OCI-LY7 (cell line): ENCODE measurements at regions not wholly inside any gene's neighbourhood (a gene's known extent, or its start where the extent isn't known, plus 50 kb on each side); places are given as distances from the start of the nearest gene placed in this dataset.

Experiments used
- BruUV-seq: library from RNA; stranded (reverse); fragments of 400-500 nt; replicated peaks from 2 replicates; lab custom pipeline; 2021; lab: Mats Ljungman, UMichigan
- CTCF ChIA-PET: fragments of 300-600 bp; sonication (Branson Sonifier 250); formaldehyde crosslinking; loops from one replicate; lab custom pipeline; 2022; ENCODE audit warnings: antibody characterized with exemption; ENCODE audit not compliant: unreplicated experiment; lab: Charles Lee
- POLR2A ChIA-PET: fragments of 300-600 bp; sonication (Branson Sonifier 250); formaldehyde crosslinking; loops from one replicate; lab custom pipeline; 2022; ENCODE audit warnings: antibody characterized with exemption; lab: Charles Lee
- DNase-seq: peaks from one replicate; pipeline ENCODE4 v3.0.0-alpha.2; 2015; ENCODE audit warnings: low spot score
- H2AFZ ChIP-seq: fragments of 200-600 bp; sonication (generic), shearing (Covaris generic); 2 replicates; pipeline ENCODE4 v1.6.1; 2014; ENCODE audit warnings: mild to moderate bottlenecking, antibody characterized with exemption, low read length, moderate library complexity
- H3K27ac ChIP-seq: fragments of 200-600 bp; sonication (generic); 2 replicates; pipeline ENCODE4 v1.5.1; 2014; ENCODE audit warnings: mixed run types, low read depth, mild to moderate bottlenecking, moderate library complexity, low read length, inconsistent platforms; ENCODE audit not compliant: poor library complexity, severe bottlenecking
- H3K36me3 ChIP-seq: fragments of 200-600 bp; sonication (generic); 2 replicates; pipeline ENCODE4 v1.6.1; 2014; ENCODE audit warnings: mild to moderate bottlenecking, antibody characterized with exemption, low read length, moderate library complexity, mixed read lengths; ENCODE audit not compliant: insufficient read depth
- H3K4me1 ChIP-seq: fragments of 200-600 bp; sonication (generic); 2 replicates; pipeline ENCODE4 v1.5.1; 2014; ENCODE audit warnings: mild to moderate bottlenecking, low read length; ENCODE audit not compliant: insufficient read depth, poor library complexity, severe bottlenecking
- H3K4me2 ChIP-seq: fragments of 200-600 bp; sonication (generic); 2 replicates; pipeline ENCODE4 v1.6.1; 2014; ENCODE audit warnings: mild to moderate bottlenecking, low read length
- H3K4me3 ChIP-seq: fragments of 200-600 bp; sonication (generic); 2 replicates; pipeline ENCODE4 v1.5.1; 2014; ENCODE audit warnings: mild to moderate bottlenecking, low read depth, low read length; ENCODE audit not compliant: poor library complexity, severe bottlenecking
- H3K79me2 ChIP-seq: fragments of 200-600 bp; sonication (generic); 2 replicates; pipeline ENCODE4 v1.6.1; 2016; ENCODE audit warnings: low read depth, mild to moderate bottlenecking, low read length, moderate library complexity, mixed read lengths; ENCODE audit not compliant: insufficient read depth
- H3K9me2 ChIP-seq: fragments of 200-600 bp; sonication (generic); 2 replicates; pipeline ENCODE4 v1.6.1; 2016; ENCODE audit warnings: mild to moderate bottlenecking, low read length, mixed read lengths; ENCODE audit not compliant: insufficient read depth
- H3K9me3 ChIP-seq: fragments of 200-600 bp; sonication (generic); 2 replicates; pipeline ENCODE4 v1.6.1; 2014; ENCODE audit warnings: mild to moderate bottlenecking, mixed run types, low read length, mixed read lengths
- H4K20me1 ChIP-seq: fragments of 200-600 bp; sonication (generic); 2 replicates; pipeline ENCODE4 v1.6.1; 2014; ENCODE audit warnings: mild to moderate bottlenecking, antibody characterized with exemption, low read length, moderate library complexity, mixed read lengths; ENCODE audit not compliant: insufficient read depth
- EZH2phosphoT487 ChIP-seq: fragments of 200-600 bp; sonication (generic); IDR thresholded peaks from 2 replicates; pipeline ENCODE4 v1.6.1; 2018; ENCODE audit warnings: low read depth, borderline replicate concordance, mild to moderate bottlenecking, mixed run types, antibody characterized with exemption, low read length, moderate library complexity, mixed read lengths
- intact Hi-C: fragments of 100-400 bp; cut with micrococcal nuclease; formaldehyde crosslinking; loops from one replicate; pipeline ENCODE4 v1.10.0; 2022; ENCODE audit not compliant: unreplicated experiment
- TF ChIP-seq, protein P1 (sequence below): fragments of 200-600 bp; sonication (generic); conservative IDR thresholded peaks from 2 replicates; pipeline ENCODE4 v1.5.1; 2014; ENCODE audit warnings: mild to moderate bottlenecking, antibody characterized with exemption, low read length, moderate library complexity, mixed read lengths

DNA sequence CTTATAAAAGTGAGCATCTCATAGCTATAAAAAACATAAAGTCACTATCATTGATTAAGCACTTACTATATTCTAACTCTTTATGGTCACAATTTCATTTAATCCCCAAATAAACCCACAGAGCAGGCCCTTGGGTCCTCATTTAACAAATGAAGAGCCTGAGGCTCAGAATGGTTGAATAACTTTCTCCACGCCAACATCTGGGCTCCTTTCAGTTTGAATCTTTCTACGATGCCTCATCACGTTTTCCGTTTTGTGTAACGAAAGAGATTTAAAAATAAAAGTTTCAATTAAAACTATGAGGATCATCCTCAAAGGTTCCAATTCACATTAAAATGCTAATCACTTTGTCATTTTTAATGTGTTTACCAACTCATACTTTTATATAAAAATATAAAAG is 74.2 kb upstream of the ADAMTS18 start:
- no TSS peak for BruUV-seq
- no peak for DNase-seq
- Histone ChIP-seq H3K4me1 (no peaks in the 10 kb centered on the region), H2AFZ (no peak overlapping the region), H3K79me2 (no peaks in the 10 kb centered on the region), H3K4me3 (no peak overlapping the region), H3K36me3 (no peaks in the 10 kb centered on the region), H3K4me2 (no peak overlapping the region), H3K9me2 (no peaks in the 10 kb centered on the region), H4K20me1 (no peaks in the 10 kb centered on the region), H3K9me3 (no peaks in the 10 kb centered on the region), H3K27ac (no peak overlapping the region)
- POLR2A ChIA-PET: interaction anchor here (0.9 kb wide), 1 partner anchor 39 kb away, joined by 3 read pairs; no protein-coding TSS in a partner anchor
- intact Hi-C loops: no loop called here
- TF ChIP-seq, protein P1, sequence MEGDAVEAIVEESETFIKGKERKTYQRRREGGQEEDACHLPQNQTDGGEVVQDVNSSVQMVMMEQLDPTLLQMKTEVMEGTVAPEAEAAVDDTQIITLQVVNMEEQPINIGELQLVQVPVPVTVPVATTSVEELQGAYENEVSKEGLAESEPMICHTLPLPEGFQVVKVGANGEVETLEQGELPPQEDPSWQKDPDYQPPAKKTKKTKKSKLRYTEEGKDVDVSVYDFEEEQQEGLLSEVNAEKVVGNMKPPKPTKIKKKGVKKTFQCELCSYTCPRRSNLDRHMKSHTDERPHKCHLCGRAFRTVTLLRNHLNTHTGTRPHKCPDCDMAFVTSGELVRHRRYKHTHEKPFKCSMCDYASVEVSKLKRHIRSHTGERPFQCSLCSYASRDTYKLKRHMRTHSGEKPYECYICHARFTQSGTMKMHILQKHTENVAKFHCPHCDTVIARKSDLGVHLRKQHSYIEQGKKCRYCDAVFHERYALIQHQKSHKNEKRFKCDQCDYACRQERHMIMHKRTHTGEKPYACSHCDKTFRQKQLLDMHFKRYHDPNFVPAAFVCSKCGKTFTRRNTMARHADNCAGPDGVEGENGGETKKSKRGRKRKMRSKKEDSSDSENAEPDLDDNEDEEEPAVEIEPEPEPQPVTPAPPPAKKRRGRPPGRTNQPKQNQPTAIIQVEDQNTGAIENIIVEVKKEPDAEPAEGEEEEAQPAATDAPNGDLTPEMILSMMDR: no peak
- TF ChIP-seq EZH2phosphoT487: no peak
- CTCF ChIA-PET: no interaction called here

DNA sequence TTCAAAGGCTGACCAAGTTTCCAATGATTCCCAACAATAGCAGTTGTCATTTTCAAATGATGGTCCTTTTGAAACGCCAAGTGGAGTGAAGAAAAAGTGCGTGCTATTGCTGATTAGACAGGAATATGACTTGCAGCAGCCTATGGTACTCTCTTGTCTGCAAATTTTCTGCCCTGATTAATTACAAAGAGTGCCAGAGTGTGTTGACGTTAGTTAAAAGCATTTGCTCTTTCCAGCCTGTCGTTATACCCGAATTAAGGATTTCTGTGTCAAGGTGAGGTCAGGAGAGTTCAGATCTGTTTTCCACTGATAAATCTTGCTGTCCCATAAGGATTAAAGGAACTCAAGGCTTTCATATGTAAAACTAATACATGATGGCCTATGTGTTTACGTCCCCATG is 75.0 kb upstream of the ADAMTS18 start:
- no peaks in the 10 kb centered on the region for H3K9me3 ChIP-seq
- CTCF ChIA-PET: no interaction called here
- POLR2A ChIA-PET: interaction anchor here (0.8 kb wide), 1 partner anchor 984 kb away, joined by 3 read pairs; no protein-coding TSS in a partner anchor
- no peak overlapping the region for H3K4me2 ChIP-seq
- no peaks in the 10 kb centered on the region for H3K4me1 ChIP-seq
- no peak for DNase-seq
- H3K79me2 ChIP-seq: no peaks in the 10 kb centered on the region
- no peaks in the 10 kb centered on the region for H3K9me2 ChIP-seq
- no peak overlapping the region for H3K27ac ChIP-seq
- no peaks in the 10 kb centered on the region for H3K36me3 ChIP-seq
- no peaks in the 10 kb centered on the region for H4K20me1 ChIP-seq
- H3K4me3 ChIP-seq: no peak overlapping the region
- BruUV-seq: no TSS peak
- intact Hi-C loops: no loop called here
- no peak overlapping the region for H2AFZ ChIP-seq
- TF ChIP-seq EZH2phosphoT487: no peak
- TF ChIP-seq, protein P1: no peak

DNA sequence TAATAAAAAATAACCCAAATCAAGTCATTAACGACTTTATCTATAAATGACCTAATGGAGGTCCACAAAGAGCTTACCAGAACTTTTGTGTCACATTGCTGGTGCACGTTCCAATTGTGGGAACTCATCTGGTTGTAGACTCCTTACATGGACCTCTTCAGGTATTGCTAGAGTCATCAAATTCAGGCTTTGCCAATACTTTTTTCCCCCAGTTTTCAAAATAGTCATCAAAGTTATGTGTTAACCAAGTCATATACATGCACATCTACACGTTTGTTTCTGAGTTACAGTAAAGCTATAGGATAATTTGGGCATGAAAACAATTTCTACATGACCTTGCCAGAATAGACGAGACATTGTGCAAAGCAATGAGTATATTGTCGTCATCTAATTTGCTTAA is 76.2 kb upstream of the ADAMTS18 start:
- intact Hi-C loops: no loop called here
- Histone ChIP-seq H4K20me1 (no peaks in the 10 kb centered on the region), H3K4me1 (no peaks in the 10 kb centered on the region), H3K9me2 (no peaks in the 10 kb centered on the region), H3K79me2 (no peaks in the 10 kb centered on the region), H3K27ac (no peak overlapping the region), H3K4me2 (no peak overlapping the region), H3K9me3 (no peaks in the 10 kb centered on the region), H3K36me3 (no peaks in the 10 kb centered on the region), H2AFZ (no peak overlapping the region), H3K4me3 (no peak overlapping the region)
- no peak for TF ChIP-seq EZH2phosphoT487
- TF ChIP-seq, protein P1: no peak
- no peak for DNase-seq
- BruUV-seq: no TSS peak
- POLR2A ChIA-PET: no interaction called here
- CTCF ChIA-PET: no interaction called here
